Stimulated activated effector memory CD8-positive, alpha-beta T cell treated with anti-CD3 and anti-CD28 coated beads, Interleukin-12 subunit alpha, Interleukin-12 subunit beta, amount 100 ng/mL, for 72 hours (primary cell): ENCODE measurements at regions not wholly inside any gene's neighbourhood (a gene's known extent, or its start where the extent isn't known, plus 50 kb on each side); places are given as distances from the start of the nearest gene placed in this dataset.
A peak's percentile ranks its signal among the peaks of the same experiment; 100 is the strongest.

Experiments used
- ATAC-seq: fragments of 150-1000 bp; cut with Tn5 transposase; 2 replicates; pipeline ENCODE4 v1.10.0; 2021
- DNase-seq, 2 donors: peaks; one replicate each; pipeline ENCODE4 v3.0.0; 2021 to 2022; ENCODE audit warnings: low spot score in 2 of 2
- H3K27ac Mint-ChIP-seq: one replicate; pipeline ENCODE4 v1.8.0; 2022; ENCODE audit warnings: mild to moderate bottlenecking, mixed read lengths
- H3K36me3 Mint-ChIP-seq: one replicate; pipeline ENCODE4 v1.8.0; 2022; ENCODE audit warnings: mild to moderate bottlenecking, mixed read lengths
- H3K4me1 Mint-ChIP-seq: one replicate; pipeline ENCODE4 v1.8.0; 2022; ENCODE audit warnings: mixed read lengths
- H3K4me3 Mint-ChIP-seq: one replicate; pipeline ENCODE4 v1.8.0; 2022; ENCODE audit warnings: mild to moderate bottlenecking, mixed read lengths
- H3K9me3 Mint-ChIP-seq: one replicate; pipeline ENCODE4 v1.8.0; 2022; ENCODE audit warnings: mixed read lengths

DNA sequence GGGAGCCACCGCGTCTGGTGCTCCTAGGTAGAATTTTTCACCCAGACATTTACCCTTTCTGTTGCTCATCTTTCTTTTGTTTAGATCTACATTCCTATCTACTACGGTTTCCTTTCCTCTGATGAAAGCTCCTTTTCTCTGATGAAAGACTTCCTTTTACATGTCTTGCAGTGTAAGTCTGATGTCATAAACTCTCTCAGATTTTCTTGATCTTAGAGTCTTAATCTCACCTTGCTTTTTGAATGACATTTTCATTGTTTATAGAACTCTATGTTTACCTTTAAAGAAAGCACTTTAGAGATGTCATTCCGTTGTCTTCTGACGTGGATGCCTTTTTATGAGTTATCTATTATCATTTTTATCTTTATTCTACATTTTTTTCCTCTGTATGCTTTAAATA lies 171.8 kb upstream of the MTPN start:
- Mint-ChIP-seq H3K36me3 (no peaks in the 10 kb centered on the region), H3K4me1 (no peaks in the 10 kb centered on the region), H3K9me3 (no peaks in the 10 kb centered on the region), H3K27ac (no peak overlapping the region), H3K4me3 (no peak overlapping the region)
- ATAC-seq (no peak), DNase-seq (no peak)

DNA sequence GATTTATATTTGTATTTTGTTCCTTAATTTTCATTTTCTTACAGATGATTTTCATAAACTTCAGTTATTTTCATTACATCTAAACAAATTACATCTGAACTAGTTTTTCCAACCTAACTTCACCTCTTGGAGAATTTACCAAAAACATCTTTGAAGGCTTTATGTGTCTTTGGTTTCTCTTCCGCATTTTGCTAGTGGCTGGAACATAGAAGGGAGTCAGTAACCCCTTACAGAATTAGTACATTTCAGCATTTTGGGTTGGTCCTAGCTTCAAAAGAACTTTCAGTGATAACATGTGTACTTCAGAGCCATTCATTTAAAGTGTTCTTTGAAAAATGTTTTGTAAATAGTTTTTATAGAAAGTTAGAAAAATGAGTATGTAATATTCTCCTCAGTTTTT lies 169.8 kb upstream of the MTPN start:
- Mint-ChIP-seq H3K4me1 (no peaks in the 10 kb centered on the region), H3K36me3 (no peaks in the 10 kb centered on the region), H3K4me3 (no peak overlapping the region), H3K27ac (no peak overlapping the region), H3K9me3 (no peaks in the 10 kb centered on the region)
- no peak for ATAC-seq
- DNase-seq = no peak

- ATAC-seq = no peak
Observed at GRCh38 chr7:136144182-136144581, 167.0 kb upstream of the MTPN start.

GRCh38 chr7:136143271-136143670 lies 166.1 kb upstream of the MTPN start:
- H3K27ac Mint-ChIP-seq = no peak overlapping the region
- ATAC-seq (no peak), DNase-seq (no peak)
- H3K9me3 Mint-ChIP-seq = no peaks in the 10 kb centered on the region
- no peaks in the 10 kb centered on the region for H3K4me1 Mint-ChIP-seq
- H3K4me3 Mint-ChIP-seq = no peak overlapping the region
- H3K36me3 Mint-ChIP-seq = no peaks in the 10 kb centered on the region

More at GRCh38 chr7:136144182-136144581, 167.0 kb upstream of the MTPN start:
- DNase-seq = no peak
- Mint-ChIP-seq H3K36me3 (no peaks in the 10 kb centered on the region), H3K4me3 (no peak overlapping the region), H3K9me3 (no peaks in the 10 kb centered on the region), H3K27ac (no peak overlapping the region), H3K4me1 (no peaks in the 10 kb centered on the region)

DNA sequence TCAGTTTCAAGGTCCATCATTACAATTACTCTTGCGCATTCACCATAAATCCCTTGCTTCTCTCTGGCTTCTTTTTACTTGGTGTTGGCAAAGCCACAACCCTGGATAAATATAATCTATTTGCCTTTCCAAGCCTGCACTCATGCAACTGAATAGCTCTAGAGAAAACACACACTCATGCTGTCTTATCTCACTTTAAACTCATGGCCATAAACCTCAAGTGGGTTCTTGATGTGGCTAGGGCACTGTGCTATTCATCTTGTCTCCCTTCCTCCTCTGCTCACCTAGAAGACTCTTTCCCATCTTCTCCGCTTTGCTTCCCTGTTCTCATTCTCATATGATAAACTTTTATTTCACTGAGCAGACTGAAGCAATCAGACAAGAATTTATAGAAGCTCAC lies 165.4 kb upstream of the MTPN start:
- no peak overlapping the region for H3K4me3 Mint-ChIP-seq
- H3K9me3 Mint-ChIP-seq = no peaks in the 10 kb centered on the region
- no peak overlapping the region for H3K27ac Mint-ChIP-seq
- H3K4me1 Mint-ChIP-seq = no peaks in the 10 kb centered on the region
- DNase-seq (no peak), ATAC-seq (no peak)
- no peaks in the 10 kb centered on the region for H3K36me3 Mint-ChIP-seq

DNA sequence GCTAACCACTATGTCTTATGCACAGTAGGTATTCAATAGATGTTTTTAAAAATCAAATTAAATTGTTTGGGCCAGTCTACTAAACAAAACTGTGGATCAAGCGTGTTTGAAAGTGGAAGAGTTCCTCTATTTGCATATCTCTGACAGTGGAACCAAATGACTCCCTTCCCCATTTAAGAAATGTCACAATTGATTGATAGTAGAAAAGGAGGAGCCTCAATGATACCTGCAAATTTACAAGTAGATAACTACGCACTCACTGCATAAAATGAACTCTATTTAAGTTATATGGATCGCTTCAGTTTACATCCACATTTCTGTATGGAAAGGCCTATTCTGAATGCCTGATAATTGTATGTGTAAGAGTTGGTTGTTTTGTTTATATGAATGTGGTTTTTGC lies 163.3 kb upstream of the MTPN start:
- no peaks in the 10 kb centered on the region for H3K4me1 Mint-ChIP-seq
- ATAC-seq (no peak), DNase-seq (no peak)
- no peaks in the 10 kb centered on the region for H3K36me3 Mint-ChIP-seq
- H3K9me3 Mint-ChIP-seq = no peaks in the 10 kb centered on the region
- H3K27ac Mint-ChIP-seq = no peak overlapping the region
- no peak overlapping the region for H3K4me3 Mint-ChIP-seq

DNA sequence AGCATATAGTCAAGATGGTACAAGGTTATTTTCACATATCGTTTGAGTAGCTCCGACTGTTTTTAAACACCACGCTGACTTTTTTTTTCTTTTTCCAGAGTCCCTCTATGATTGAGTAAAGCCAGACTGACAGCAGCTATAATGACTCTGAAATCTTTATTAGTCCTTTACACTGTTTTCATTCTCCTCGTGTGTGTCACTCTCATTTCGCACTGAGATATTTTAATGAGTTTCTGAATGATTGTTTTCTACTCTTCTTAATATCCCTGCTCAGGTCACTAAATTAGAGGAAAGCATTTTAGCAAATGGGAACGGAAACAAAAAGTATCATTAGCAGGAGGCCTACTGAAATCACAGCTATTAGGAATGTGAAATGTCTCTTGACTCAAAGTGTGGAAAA lies 162.3 kb upstream of the MTPN start:
- Mint-ChIP-seq H3K4me1 (no peaks in the 10 kb centered on the region), H3K9me3 (no peaks in the 10 kb centered on the region), H3K27ac (no peak overlapping the region), H3K36me3 (no peaks in the 10 kb centered on the region), H3K4me3 (no peak overlapping the region)
- ATAC-seq (peak; percentile 64), DNase-seq (no peak)

GRCh38 chr7:136138991-136139390 lies 161.8 kb upstream of the MTPN start:
- Mint-ChIP-seq H3K27ac (no peak overlapping the region), H3K9me3 (no peaks in the 10 kb centered on the region), H3K4me3 (no peak overlapping the region), H3K36me3 (no peaks in the 10 kb centered on the region), H3K4me1 (no peaks in the 10 kb centered on the region)
- ATAC-seq (no peak), DNase-seq (no peak)

- H3K4me1 Mint-ChIP-seq = peaks cover under 1% of the 10 kb centered on the region
Observed at GRCh38 chr7:136136906-136137454, 159.8 kb upstream of the MTPN start.

DNA sequence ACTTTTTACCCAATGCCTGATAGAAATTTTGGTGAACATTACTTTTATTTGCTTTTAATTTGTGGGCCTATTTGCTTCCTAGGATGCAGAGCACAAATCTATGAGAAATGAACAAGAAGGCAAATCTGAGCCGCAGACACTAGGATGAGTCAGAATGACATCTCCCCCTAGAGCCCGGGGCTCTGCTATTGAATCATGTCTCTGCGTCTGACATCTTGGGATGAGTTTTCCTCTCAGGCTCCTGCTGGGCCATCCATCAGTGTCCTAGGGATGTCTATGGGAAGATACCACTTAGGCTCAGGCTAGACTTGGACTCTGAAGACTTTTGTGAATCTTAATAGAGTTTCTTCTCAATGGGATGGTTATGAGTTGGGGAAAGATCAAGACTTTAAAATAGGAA lies 157.3 kb upstream of the MTPN start:
- no peak for ATAC-seq
- Mint-ChIP-seq H3K4me1 (peaks cover 16% of the 10 kb centered on the region), H3K27ac (no peak overlapping the region), H3K9me3 (no peaks in the 10 kb centered on the region), H3K4me3 (no peak overlapping the region), H3K36me3 (no peaks in the 10 kb centered on the region)
- no peak for DNase-seq

More at GRCh38 chr7:136136906-136137454, 159.8 kb upstream of the MTPN start:
- ATAC-seq (no peak), DNase-seq (no peak)
- no peak overlapping the region for H3K4me3 Mint-ChIP-seq
- no peak overlapping the region for H3K27ac Mint-ChIP-seq
- no peaks in the 10 kb centered on the region for H3K36me3 Mint-ChIP-seq
- no peaks in the 10 kb centered on the region for H3K9me3 Mint-ChIP-seq

DNA sequence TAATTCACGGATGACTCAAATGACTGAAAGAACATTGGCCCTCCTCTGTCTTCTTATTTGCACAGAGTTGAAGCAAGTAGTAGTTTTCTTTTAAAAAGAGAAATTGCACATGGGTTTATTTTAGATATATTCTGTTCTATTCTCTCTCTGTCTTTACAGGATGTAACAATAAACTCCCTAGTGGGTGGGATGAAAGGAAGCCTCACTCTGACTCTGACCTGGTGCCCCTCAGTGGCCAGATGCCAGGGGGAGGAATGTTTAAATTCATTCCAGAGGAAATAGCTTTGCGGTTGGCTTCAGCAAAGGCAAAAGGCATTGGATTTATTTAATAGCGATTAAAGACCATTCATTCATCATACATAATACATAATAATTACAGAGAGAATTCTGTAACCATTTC lies 156.4 kb upstream of the MTPN start:
- DNase-seq = no peak
- H3K9me3 Mint-ChIP-seq = no peaks in the 10 kb centered on the region
- no peaks in the 10 kb centered on the region for H3K36me3 Mint-ChIP-seq
- no peak overlapping the region for H3K4me3 Mint-ChIP-seq
- H3K4me1 Mint-ChIP-seq = peaks cover 16% of the 10 kb centered on the region
- ATAC-seq = no peak
- H3K27ac Mint-ChIP-seq = peak overlapping the region; percentile 41

DNA sequence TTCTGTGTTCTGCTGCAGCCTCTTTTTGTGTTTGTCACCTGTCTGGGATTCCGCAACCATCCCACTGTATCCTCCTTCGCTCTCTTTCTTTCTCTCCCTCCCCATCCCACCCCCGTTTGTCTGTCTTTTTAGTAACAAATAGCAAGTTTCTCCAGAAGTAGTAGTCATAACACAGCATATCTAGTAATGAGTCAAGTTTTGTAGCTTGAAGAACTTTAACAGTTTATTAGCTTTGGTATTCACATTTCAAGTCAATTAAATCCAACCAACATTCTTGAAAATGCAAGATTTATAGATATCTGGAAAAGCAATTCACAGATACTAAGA lies 154.1 kb upstream of the MTPN start:
- ATAC-seq = peak; percentile 74
- no peaks in the 10 kb centered on the region for H3K9me3 Mint-ChIP-seq
- no peak for DNase-seq
- peak overlapping the region; percentile 6 for H3K4me3 Mint-ChIP-seq
- peaks cover 21% of the 10 kb centered on the region for H3K4me1 Mint-ChIP-seq
- H3K27ac Mint-ChIP-seq = peak overlapping the region; percentile 63
- no peaks in the 10 kb centered on the region for H3K36me3 Mint-ChIP-seq

GRCh38 chr7:136130511-136131303 lies 153.5 kb upstream of the MTPN start:
- Mint-ChIP-seq H3K4me3 (peak overlapping the region; percentile 6), H3K27ac (peak overlapping the region; percentile 63), H3K36me3 (no peaks in the 10 kb centered on the region), H3K9me3 (no peaks in the 10 kb centered on the region), H3K4me1 (peaks cover 21% of the 10 kb centered on the region)
- DNase-seq = no peak
- ATAC-seq = peak; percentile 86

GRCh38 chr7:136128050-136128449 lies 150.9 kb upstream of the MTPN start:
- ATAC-seq (no peak), DNase-seq (no peak)
- no peak overlapping the region for H3K27ac Mint-ChIP-seq
- H3K36me3 Mint-ChIP-seq = no peaks in the 10 kb centered on the region
- peaks cover 6% of the 10 kb centered on the region for H3K9me3 Mint-ChIP-seq
- H3K4me1 Mint-ChIP-seq = peaks cover 27% of the 10 kb centered on the region
- no peak overlapping the region for H3K4me3 Mint-ChIP-seq

DNA sequence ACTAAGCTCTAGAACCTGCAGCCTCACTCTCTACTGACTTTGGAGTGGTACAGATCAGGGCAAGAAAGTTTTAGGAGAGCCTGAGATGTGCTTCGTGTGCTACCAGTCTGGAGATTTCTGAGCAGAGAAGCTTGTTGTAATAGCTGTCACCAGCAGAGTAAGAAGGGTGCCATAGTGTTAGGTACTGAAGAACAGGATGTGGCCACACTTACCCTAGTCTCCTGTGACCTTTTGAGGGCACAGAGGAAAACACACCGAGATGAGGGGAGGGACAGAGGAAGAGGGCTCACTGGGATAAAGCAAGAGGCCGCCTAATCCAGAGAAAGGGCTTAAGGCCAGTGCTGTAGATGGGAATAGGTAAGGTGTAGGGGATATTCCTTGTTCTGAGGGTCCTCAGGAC lies 146.2 kb upstream of the MTPN start:
- DNase-seq = no peak
- H3K9me3 Mint-ChIP-seq = peaks cover 6% of the 10 kb centered on the region
- no peak overlapping the region for H3K4me3 Mint-ChIP-seq
- H3K27ac Mint-ChIP-seq = peak overlapping the region; percentile 5
- peak; percentile 74 for ATAC-seq
- peaks cover 17% of the 10 kb centered on the region for H3K4me1 Mint-ChIP-seq
- no peaks in the 10 kb centered on the region for H3K36me3 Mint-ChIP-seq

- Mint-ChIP-seq H3K4me1 (peaks cover 13% of the 10 kb centered on the region), H3K27ac (no peak overlapping the region), H3K9me3 (peaks cover 6% of the 10 kb centered on the region), H3K36me3 (no peaks in the 10 kb centered on the region), H3K4me3 (no peak overlapping the region)
- DNase-seq (no peak), ATAC-seq (no peak)
Observed at GRCh38 chr7:136122026-136122425, 144.9 kb upstream of the MTPN start.
